Activated CD8-positive, alpha-beta T cell treated with anti-CD3 and anti-CD28 coated beads for 36 hours (primary cell): ENCODE measurements at regions not wholly inside any gene's neighbourhood (a gene's known extent, or its start where the extent isn't known, plus 50 kb on each side); places are given as distances from the start of the nearest gene placed in this dataset.

ENCODE experiments used
- ATAC-seq: fragments of 200-7000 bp; cut with Tn5 transposase; one replicate; pipeline ENCODE4 v1.10.0; 2021; ENCODE audit warnings: mild to moderate bottlenecking, moderate library complexity
- CTCF ChIA-PET: fragments of 350-600 bp; sonication (Branson Sonifier 250); formaldehyde crosslinking; loops from one replicate; lab custom pipeline; 2021; ENCODE audit warnings: antibody characterized with exemption; lab: Charles Lee
- POLR2A ChIA-PET: fragments of 350-600 bp; sonication (Branson Sonifier 250); formaldehyde crosslinking; loops from one replicate; lab custom pipeline; 2021; ENCODE audit warnings: antibody characterized with exemption; lab: Charles Lee
- DNase-seq: peaks from one replicate; pipeline ENCODE4 v3.0.0-alpha.2; 2020
- H3K27ac Mint-ChIP-seq: one replicate; pipeline ENCODE4 v1.8.0; 2021; ENCODE audit warnings: mild to moderate bottlenecking, mixed read lengths
- H3K27me3 Mint-ChIP-seq: one replicate; pipeline ENCODE4 v1.8.0; 2021; ENCODE audit warnings: mixed read lengths
- H3K36me3 Mint-ChIP-seq: one replicate; pipeline ENCODE4 v1.8.0; 2021; ENCODE audit warnings: low read depth, mixed read lengths
- H3K4me1 Mint-ChIP-seq: one replicate; pipeline ENCODE4 v1.8.0; 2021; ENCODE audit warnings: low read depth, mixed read lengths
- H3K4me3 Mint-ChIP-seq: one replicate; pipeline ENCODE4 v1.8.0; 2021; ENCODE audit warnings: mild to moderate bottlenecking, moderate library complexity, mixed read lengths
- H3K9me3 Mint-ChIP-seq: one replicate; pipeline ENCODE4 v1.8.0; 2021; ENCODE audit warnings: mixed read lengths
- CTCF ChIP-seq: fragments of 200-600 bp; IDR thresholded peaks from one replicate; pipeline ENCODE4 v1.8.0; 2022; ENCODE audit warnings: antibody characterized with exemption, mild to moderate bottlenecking
- intact Hi-C: fragments of 100-400 bp; cut with micrococcal nuclease; formaldehyde crosslinking; loops from one replicate; pipeline ENCODE4 v1.10.0; 2022

GRCh38 chrX:13479452-13479813 lies 90.0 kb upstream of the EGFL6 start:
- ChIA-PET CTCF (no interaction called here), POLR2A (no interaction called here)
- intact Hi-C loops: no loop called here
- H3K9me3 Mint-ChIP-seq: no peaks in the 10 kb centered on the region
- TF ChIP-seq CTCF: no peak
- no peaks in the 10 kb centered on the region for H3K27me3 Mint-ChIP-seq
- ATAC-seq (no peak), DNase-seq (no peak)
- no peak overlapping the region for H3K27ac Mint-ChIP-seq
- no peak overlapping the region for H3K4me3 Mint-ChIP-seq
- peaks cover 9% of the 10 kb centered on the region for H3K4me1 Mint-ChIP-seq
- H3K36me3 Mint-ChIP-seq: no peaks in the 10 kb centered on the region

- no peak overlapping the region for H3K27ac Mint-ChIP-seq
- H3K4me3 Mint-ChIP-seq: no peak overlapping the region
- DNase-seq: no peak
- no peaks in the 10 kb centered on the region for H3K36me3 Mint-ChIP-seq
- H3K4me1 Mint-ChIP-seq: peaks cover 11% of the 10 kb centered on the region
- CTCF ChIA-PET: no interaction called here
- ATAC-seq: no peak
- POLR2A ChIA-PET: no interaction called here
- H3K9me3 Mint-ChIP-seq: no peaks in the 10 kb centered on the region
- H3K27me3 Mint-ChIP-seq: no peaks in the 10 kb centered on the region
- no peak for TF ChIP-seq CTCF
- intact Hi-C loops: no loop called here
Observed at GRCh38 chrX:13478740-13479451, 90.5 kb upstream of the EGFL6 start.

- no peak for TF ChIP-seq CTCF
- ChIA-PET CTCF (no interaction called here), POLR2A (no interaction called here)
- Mint-ChIP-seq H3K27me3 (no peaks in the 10 kb centered on the region), H3K36me3 (no peaks in the 10 kb centered on the region), H3K27ac (no peak overlapping the region), H3K4me3 (no peak overlapping the region), H3K4me1 (peaks cover 18% of the 10 kb centered on the region), H3K9me3 (no peaks in the 10 kb centered on the region)
- ATAC-seq: no peak
- DNase-seq: no peak
- intact Hi-C loops: no loop called here
Observed at GRCh38 chrX:13476384-13476783, 93.0 kb upstream of the EGFL6 start.

- peak overlapping the region; percentile 90 for H3K27ac Mint-ChIP-seq
- peaks cover 25% of the 10 kb centered on the region for H3K4me1 Mint-ChIP-seq
- no peaks in the 10 kb centered on the region for H3K27me3 Mint-ChIP-seq
- no peaks in the 10 kb centered on the region for H3K36me3 Mint-ChIP-seq
- CTCF ChIA-PET: no interaction called here
- POLR2A ChIA-PET: interaction anchor here (1.1 kb wide), 1 partner anchor 380 kb away, joined by 3 read pairs; no protein-coding TSS in a partner anchor
- intact Hi-C loops: no loop called here
- ATAC-seq (peak; percentile 76), DNase-seq (no peak)
- no peaks in the 10 kb centered on the region for H3K9me3 Mint-ChIP-seq
- TF ChIP-seq CTCF: no peak
- peak overlapping the region; percentile 68 for H3K4me3 Mint-ChIP-seq
Observed at GRCh38 chrX:13474164-13474516, 95.3 kb upstream of the EGFL6 start.

GRCh38 chrX:13473442-13474163 lies 95.8 kb upstream of the EGFL6 start:
- H3K27ac Mint-ChIP-seq: peak overlapping the region; percentile 90
- intact Hi-C loops: no loop called here
- H3K4me3 Mint-ChIP-seq: peak overlapping the region; percentile 68
- H3K27me3 Mint-ChIP-seq: no peaks in the 10 kb centered on the region
- no peaks in the 10 kb centered on the region for H3K9me3 Mint-ChIP-seq
- no peak for TF ChIP-seq CTCF
- H3K36me3 Mint-ChIP-seq: no peaks in the 10 kb centered on the region
- peak; percentile 61 for ATAC-seq
- ChIA-PET POLR2A (interaction anchor here (1.1 kb wide), 1 partner anchor 380 kb away, joined by 3 read pairs; no protein-coding TSS in a partner anchor), CTCF (no interaction called here)
- H3K4me1 Mint-ChIP-seq: peaks cover 26% of the 10 kb centered on the region
- DNase-seq: peak; percentile 8
